GM18858 (cell line): ENCODE measurements at regions not wholly inside any gene's neighbourhood (a gene's known extent, or its start where the extent isn't known, plus 50 kb on each side); places are given as distances from the start of the nearest gene placed in this dataset.
A peak's percentile ranks its signal among the peaks of the same experiment; 100 is the strongest.

ENCODE experiments used
- ATAC-seq: cut with Tn5 transposase; IDR thresholded peaks from one replicate; pipeline ENCODE4 v1.9.1; 2021; ENCODE audit not compliant: unreplicated experiment

GRCh38 chr21:24050231-24050630, 1557.0 kb downstream of the MRPL39 start:
- ATAC-seq, result no peak

GRCh38 chr21:24046829-24047443, 1560.3 kb downstream of the MRPL39 start:
- ATAC-seq, result no peak

GRCh38 chr21:24045775-24046215, 1561.5 kb downstream of the MRPL39 start:
- ATAC-seq, result no peak

GRCh38 chr21:24045373-24045772, 1561.9 kb downstream of the MRPL39 start:
- no peak for ATAC-seq

- ATAC-seq, result no peak
Measured at GRCh38 chr21:24042687-24043086, 1564.6 kb downstream of the MRPL39 start.

- ATAC-seq, result no peak
Measured at GRCh38 chr21:24032709-24033232, 1574.5 kb downstream of the MRPL39 start.

- no peak for ATAC-seq
Measured at GRCh38 chr21:24027396-24027795, 1579.9 kb downstream of the MRPL39 start.

GRCh38 chr21:24025101-24025500, 1582.2 kb downstream of the MRPL39 start:
- ATAC-seq, result no peak

GRCh38 chr21:24023936-24024335, 1583.3 kb downstream of the MRPL39 start:
- ATAC-seq, result no peak

GRCh38 chr21:24023402-24023801, 1583.9 kb downstream of the MRPL39 start:
- ATAC-seq, result no peak

GRCh38 chr21:24014381-24014780, 1592.9 kb downstream of the MRPL39 start:
- ATAC-seq, result no peak

GRCh38 chr21:24011087-24011486, 1596.2 kb downstream of the MRPL39 start:
- ATAC-seq, result no peak

GRCh38 chr21:24007592-24007991, 1599.7 kb downstream of the MRPL39 start:
- ATAC-seq, result no peak

- ATAC-seq, result no peak
Measured at GRCh38 chr21:23986987-23987386, 1620.3 kb downstream of the MRPL39 start.

- no peak for ATAC-seq
Measured at GRCh38 chr21:23986214-23986613, 1621.1 kb downstream of the MRPL39 start.

- ATAC-seq, result no peak
Measured at GRCh38 chr21:23982546-23982945, 1624.7 kb downstream of the MRPL39 start.

GRCh38 chr21:23977971-23978370, 1629.3 kb downstream of the MRPL39 start:
- ATAC-seq, result no peak

GRCh38 chr21:23968722-23969647, 1638.3 kb downstream of the MRPL39 start:
- ATAC-seq, result peak; percentile 93

GRCh38 chr21:23968008-23968407, 1639.3 kb downstream of the MRPL39 start:
- no peak for ATAC-seq

GRCh38 chr21:23963454-23963853, 1643.8 kb downstream of the MRPL39 start:
- no peak for ATAC-seq

GRCh38 chr21:23960769-23961168, 1646.5 kb downstream of the MRPL39 start:
- ATAC-seq, result no peak
